Stimulated activated CD4-positive, alpha-beta T cell treated with anti-CD3 and anti-CD28 coated beads, TNF-alpha, amount 100 ng/mL, for 1 hour (primary cell): ENCODE measurements at regions not wholly inside any gene's neighbourhood (a gene's known extent, or its start where the extent isn't known, plus 50 kb on each side); places are given as distances from the start of the nearest gene placed in this dataset.

Source experiments
- DNase-seq, 3 donors: peaks; one replicate each; pipeline ENCODE4 v3.0.0-alpha.2; 2020; ENCODE audit warnings: low read depth in 3 of 3, low spot score in 1 of 3

DNA sequence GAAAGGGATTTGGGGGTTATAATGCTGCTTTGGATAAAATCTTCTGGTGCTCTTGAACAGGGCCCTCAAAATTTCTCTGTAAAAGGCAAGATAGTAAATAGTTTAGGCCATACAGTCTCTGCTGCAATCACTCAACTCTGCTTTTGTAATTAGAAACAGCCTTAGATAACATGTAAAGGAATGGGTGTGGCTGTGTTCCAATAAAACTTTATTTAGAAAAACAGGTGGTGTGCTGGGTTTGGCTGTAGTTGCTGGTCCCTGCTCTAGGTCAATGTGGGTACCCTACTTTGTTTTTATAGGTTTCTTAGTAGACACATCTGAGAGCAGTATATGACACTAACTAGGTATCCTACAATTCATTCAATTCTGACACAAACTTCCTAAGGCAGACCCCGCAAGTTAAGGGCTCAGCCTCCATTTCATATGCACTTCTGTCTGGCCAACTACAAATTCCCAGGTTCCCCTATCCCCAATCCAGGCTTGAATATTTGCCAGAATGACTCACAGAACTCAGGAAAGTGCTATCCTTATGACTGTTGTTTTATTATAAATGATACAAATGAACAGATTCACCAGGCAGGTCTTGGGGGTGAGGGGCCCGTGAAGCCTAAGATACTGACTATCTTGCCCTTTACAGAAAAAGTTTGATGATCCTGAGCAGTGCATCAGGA lies 349.9 kb downstream of the RPS24 start:
- DNase-seq = no peak

DNA sequence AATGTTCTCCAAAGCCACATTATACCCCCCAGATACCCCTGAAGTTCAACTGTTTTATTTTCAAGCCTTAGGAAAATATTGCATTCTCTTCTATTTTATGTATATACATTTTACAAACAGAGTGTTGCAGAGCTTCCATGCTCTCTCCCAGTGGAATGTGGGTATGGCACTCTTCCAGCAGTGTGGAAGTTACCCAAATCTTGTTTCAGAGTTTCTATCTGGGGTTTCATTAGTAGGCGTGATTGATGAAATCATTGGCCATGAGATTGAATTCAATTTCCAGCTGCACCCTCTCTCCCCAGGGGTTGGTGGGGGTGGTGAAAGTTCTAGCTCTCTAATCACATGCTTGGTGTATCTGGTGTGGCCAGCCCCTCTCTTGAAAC lies 350.4 kb downstream of the RPS24 start:
- DNase-seq = no peak

DNA sequence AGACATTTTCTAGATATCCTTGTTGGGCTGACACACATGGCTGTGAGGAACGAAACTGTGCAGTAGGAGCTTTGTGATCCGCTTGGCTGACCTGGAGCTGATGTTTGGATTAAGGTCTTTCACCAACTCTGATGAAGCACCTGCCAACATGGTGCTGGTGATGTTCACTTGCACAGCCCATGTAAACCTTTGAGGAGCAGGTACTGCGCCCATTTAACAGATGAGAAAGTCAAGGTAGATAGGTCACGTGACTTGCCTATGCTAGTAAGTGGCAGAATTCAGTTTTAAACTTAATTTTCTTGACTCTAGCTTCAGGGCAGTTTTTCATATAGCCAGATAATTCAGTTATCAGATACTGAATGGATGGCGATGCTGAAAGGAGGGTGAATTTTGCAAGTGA lies 351.9 kb downstream of the RPS24 start:
- DNase-seq = no peak

DNA sequence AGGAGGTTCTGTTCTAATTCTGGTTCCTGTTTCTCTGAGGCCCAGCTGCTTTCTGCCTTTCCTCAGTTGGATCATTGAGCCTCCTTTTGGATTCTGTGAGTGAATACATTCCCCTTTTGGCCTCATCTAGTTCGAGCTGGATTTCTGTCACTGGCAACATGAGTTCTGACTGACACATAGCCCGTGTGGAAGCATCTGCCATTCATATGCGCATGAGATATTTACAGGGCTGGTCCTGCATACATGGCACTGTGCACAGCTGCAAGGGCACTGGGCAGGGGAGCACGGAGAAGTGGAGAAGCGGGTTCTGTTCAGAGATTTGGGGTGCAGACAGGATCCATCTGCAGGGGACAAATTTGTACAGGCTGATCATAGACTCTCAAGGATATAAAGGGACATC lies 352.8 kb downstream of the RPS24 start:
- no peak for DNase-seq

DNA sequence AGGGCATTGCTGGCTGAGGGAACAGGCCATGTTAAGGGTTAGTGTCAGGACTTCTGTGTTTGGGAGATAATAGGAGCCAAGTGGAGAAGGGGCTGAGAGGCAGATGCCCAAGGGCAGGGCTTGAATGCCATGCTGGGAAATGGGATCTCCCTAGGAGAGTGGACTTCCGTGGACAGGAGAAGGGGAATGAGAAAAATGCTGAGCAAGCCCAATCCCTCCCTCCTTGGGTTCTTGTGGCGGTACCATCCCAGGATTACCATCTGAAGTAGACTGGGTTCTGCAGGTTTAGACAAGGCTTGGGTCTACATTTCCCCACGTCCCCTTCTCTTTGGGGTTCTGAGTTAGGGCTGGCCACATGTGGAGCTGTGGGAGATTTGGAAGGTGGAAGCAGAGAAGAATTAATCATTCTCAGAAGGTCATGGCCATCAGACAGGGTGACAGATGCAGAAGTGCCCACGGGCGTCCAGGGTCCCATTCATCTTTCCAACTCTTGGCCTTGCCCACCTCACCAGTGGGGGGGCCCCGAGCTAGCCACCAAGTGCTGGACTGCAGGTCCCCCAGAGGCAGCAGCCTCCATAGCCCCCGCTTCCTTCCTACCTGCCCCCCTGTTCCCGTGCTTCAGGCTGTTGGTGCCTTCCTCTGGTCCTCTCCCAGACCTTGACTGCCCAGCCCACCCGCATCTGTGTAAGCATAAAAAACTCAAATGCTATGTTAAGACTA lies 354.8 kb downstream of the RPS24 start:
- no peak for DNase-seq

DNA sequence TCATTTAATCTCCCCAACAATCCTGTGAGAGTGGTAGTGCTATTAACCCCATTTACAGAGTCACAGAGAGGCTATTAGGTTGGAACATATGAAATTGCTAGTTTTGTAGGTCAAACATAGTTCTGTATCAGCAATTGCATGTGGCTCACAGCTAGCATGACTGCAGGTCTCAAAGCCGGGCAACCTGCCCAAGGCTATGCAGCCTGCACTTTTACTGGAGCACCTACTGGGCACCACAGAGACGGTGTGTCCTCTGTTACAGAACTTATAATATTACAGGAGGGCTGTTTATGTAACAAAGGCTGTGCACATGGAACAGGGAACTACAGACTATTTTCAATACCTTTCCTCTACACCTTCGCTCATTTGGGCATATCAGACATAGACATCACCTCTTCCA lies 355.8 kb downstream of the RPS24 start:
- no peak for DNase-seq

DNA sequence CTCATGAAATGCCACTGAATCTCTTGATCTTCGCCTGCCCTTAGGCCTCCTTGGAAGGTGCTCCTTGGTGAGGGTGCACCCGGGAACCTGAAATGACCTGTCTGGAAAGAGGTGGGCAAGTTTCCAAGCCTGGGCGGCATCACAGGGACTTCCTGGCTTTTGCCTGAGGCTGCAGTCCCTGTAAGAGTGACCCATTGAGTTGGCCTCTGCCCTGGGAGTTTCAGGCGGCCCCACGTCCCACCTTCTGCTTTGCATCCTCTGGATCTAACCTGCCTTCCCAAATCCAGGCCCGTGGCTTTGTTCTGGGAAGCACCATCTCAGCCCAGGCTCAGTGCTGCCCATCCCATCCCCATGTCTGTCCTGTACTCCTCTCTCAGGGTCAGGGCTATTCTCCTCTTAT lies 356.4 kb downstream of the RPS24 start:
- DNase-seq = no peak

DNA sequence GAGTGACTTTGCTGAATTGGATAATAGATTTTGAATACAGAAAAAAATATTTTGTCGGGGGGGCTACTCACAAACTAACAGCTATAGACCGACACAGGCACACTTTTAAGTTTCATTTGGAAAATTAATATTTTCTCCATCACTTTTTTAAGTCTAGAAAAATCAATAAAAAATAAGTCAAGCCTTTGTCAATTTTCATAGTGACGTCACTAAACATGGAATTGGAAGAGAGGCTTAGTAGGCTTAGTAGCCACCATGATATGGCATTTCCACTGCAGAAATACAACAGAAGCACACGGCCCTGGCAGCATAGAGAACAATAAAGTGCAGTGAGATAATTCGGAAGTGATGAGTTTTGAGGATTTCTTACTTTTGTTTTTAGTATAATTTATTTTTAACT lies 357.2 kb downstream of the RPS24 start:
- DNase-seq = no peak

DNA sequence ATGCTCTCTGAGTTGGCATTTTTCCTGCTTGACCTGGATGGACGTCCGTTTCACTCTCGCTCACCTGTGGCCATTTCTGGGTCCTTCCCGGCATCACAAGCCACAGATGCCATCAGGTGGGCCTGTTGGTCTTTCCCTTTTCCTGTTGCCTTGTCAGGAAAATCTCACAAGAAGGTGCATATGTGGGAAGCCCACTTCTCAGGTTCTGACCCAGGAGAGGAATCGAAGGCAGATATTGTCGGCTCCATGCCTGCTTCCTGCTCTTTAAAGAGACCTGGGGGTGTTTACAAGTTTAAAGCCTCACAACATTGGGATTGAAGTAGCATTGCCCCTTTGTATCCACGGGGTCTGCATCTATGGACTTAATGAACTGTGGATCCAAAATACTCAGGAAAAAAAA lies 357.9 kb downstream of the RPS24 start:
- no peak for DNase-seq

DNA sequence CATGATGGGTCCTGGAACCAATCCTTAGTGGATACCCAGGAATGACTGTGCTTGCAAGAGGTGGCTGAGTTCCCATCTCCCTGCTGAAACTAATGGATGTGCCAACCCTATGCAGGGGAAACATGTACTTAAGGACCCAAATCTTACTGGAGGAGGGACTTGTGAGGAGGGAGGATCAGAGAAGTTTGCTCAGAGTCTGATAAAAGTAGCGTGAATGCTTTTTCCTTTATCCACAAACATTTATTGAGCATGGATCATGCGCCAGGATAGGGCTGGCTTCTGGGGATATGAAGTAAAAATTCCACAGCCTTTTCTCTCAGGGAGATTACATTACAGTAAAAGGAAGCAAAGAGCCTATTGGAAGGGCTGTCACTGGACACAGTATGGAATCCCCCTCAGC lies 358.5 kb downstream of the RPS24 start:
- DNase-seq = no peak

DNA sequence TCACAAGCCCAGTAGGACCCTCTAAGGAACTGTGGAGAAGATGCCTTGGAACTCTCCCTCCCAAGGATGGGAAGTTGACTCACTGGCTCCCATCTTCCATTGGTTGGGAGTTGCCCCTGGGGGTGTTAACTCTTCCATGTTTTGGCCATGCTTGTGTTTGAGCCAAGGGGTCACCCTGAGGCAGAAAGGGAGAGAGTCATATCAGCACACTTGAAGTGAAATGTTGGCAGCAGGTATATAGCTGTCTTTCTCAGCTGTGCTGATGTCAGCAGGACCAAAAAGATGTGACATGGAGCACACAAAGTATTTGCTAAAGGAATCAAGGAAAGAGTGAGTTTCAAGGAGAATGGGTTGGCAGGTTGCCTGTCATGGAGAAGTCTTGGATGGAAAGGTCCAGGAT lies 359.4 kb downstream of the RPS24 start:
- no peak for DNase-seq

DNA sequence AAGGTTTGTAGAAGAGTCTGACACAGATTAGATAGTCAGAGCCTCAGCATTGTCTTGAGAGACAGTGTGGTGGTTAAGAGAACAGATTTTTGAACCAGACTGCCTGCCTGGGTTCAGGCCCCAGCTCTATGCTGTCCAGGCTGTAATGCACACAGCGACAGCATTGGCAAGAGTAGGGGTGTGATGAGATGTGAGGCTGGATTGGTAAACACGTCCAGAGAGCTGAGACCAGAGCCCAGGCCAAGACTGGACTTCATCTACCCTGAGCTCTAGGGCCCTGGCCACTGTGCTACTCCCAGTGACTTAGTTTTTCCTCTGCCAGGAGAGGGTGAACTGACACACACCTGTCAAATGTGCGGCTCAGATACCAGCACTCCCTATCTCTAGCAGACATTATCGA lies 360.4 kb downstream of the RPS24 start:
- DNase-seq = no peak

DNA sequence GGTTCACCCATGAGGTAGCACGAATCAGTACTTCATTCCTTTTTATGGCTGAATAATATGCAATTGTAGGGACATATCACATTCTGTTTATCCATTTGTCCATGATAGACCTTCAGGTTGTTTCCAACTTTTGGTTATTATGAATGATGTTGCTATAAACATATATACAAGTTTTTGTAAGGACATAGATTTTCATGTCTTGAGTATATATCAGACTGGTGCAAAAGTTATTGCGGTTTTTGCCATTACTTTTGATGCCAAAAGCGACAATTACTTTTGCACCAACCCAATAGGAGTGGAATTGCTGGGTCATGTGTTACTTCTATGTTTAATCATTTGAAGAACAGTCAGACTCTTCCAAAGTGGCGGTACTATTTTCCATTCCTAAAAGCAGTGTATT lies 361.5 kb downstream of the RPS24 start:
- no peak for DNase-seq

DNA sequence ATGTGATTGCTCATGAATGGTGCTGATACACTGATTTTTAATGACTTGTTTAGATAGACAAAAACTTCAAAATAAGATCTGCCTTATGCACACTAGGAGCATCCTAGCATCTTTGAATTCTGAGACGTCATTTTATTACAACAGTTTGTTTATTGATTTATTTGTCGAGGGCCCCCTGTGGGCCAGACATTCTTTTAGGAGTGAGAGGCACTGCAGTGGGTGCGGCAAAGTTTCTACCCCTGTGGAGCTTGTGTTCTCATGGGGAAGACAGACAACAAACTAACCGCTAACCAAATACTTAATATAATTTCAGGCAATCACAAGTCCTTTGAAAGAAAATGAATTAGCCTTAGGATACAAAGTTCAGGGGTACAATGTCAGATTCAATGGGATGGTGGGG lies 363.1 kb downstream of the RPS24 start:
- no peak for DNase-seq

DNA sequence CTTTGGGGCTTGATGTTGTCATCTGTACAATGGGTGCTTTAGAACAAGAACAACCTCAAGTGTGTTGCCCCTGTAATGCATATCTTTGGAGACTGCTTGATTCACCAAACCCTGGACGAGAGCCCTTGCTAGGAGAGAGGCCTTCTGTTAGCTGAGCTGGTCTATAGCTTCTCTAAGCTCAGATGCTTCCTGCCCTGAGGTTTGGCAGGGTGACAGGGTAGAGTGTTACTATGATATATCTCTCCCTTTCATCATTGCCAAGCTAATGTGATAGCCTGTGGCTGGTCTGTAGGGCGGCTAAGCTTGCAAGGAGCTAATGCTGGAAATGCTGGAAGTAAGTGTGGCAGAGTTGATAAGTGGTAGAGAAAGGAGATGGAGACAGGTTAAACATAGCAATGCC lies 364.1 kb downstream of the RPS24 start:
- DNase-seq = no peak

DNA sequence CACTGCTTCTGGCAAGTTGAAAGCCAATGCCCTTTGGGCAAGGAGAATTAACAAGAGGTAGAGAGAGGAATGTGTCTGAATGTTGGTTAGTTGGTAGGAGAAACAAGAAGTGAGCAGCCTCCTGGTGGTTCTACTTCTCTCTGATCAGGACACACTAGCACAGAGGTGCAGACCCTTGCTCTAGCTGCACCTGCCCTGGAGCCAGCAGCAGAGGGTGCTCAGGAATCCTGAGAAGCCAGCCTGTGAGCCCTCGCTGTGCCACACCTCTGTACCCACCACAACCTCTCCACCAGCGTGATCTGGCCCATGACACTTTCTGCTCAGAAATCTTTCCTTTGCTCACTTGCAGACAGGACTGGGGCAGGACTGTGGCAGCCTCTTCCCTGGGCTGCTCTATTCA lies 364.7 kb downstream of the RPS24 start:
- DNase-seq = no peak

DNA sequence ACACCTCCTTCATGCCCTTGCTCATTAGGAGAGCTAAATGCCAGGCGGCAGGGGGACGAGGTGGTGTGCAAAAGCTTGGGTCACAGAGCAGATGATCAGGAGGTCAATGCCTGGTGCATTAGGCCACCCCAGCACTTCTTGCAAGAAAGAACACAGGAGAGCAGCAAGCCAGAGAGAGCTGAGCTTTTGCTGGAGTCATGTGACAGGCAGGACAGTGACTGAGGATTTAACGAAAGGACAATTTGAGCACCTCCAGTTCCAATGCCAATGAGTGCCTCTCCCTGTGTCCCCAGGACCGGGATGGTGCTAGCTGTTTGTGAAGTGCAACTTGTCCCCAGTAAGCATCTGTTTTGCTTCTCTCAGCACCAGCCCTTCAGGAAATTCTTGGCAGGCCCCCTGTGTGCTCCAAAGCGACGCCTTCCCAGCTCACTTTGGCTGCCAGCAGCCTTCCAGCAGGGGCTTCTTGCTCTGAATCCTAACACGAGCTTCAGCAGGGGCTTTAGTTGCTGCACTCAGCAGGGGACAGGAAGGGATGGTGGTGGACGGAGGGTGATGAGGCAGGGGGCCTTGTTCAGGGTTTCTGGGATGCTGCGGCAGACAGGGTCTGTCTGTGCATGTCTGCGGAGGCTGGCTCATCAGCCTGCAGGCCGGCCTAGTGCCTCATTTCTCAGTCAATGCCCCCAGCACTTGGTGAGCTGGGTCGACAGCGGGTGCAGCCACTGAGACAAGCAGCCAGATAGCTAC lies 368.1 kb downstream of the RPS24 start:
- no peak for DNase-seq

DNA sequence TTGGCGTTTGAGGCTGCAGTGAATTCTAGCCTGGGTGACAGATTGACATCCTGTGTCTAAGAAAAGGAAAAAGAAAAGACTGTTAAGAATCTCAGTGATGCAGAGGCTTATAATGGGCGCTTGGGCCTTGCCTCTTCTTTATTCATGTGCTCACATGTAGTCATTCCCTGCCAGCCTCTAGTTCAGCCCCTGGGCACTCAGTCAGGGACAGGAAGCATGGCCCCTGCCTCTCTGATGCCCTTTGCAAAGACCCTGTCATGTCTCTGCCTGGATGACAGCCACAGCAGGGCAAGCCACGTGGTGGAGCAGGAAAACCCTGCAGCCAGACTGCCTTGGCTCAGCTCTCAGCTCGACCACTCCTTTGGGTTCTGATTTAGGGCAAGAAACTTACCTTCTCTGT lies 368.9 kb downstream of the RPS24 start:
- DNase-seq = no peak

DNA sequence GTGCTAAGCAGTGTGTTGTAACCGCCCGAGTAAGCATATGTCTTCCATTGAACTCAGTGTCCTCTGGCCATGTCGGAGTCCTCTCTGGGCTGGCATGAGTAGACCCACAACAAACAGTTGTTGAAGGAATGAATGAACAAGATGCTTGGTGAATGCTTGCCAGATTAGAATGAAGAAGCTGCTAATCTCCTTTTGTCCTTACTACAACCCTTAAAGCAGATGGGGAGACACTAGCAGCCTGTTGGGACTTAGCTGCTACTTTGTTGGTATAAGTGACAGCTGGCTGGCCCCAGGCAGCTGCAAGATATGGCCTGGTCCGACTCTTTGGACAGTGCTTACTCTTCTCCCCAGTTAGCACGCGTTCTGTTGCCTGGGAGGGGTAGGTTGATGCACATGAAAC lies 370.1 kb downstream of the RPS24 start:
- DNase-seq = no peak

DNA sequence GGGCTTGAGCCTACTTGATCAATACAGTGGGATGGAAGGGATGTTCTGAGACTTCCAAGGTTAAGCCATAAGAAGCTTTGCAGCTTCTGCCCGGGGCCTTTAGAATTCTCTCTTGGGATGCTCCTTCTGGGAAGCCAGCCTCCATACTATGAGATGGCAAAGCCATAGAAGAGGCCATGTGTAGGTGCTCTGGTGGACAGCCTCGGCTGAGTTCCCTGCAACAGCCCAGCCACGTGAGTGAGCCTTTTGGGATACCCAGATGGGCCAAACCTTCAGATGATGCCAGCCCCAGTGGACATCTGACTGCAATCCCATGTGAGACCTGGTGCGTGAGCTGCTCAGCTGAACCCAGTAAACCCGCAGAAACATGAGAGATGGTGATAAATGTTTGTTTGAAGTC lies 370.6 kb downstream of the RPS24 start:
- DNase-seq = no peak

DNA sequence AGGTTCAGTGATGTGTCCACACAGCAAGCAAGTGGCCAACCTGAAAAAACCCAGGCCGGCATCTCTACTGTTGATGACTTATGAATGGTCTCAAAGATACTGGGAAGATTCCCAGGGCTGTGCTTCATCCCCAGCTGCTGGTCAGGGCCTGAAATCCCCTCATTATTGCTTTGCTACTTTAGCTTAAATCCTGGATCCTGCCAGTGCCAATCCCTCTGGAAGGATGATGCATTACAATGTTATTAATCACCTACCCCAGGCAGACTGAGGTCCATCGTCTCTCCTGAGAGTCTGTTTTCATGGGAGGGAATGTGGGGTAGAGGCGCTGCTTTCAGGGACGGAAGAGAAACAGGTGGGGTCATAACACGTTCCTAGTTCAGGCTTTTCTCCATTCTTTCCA lies 371.6 kb downstream of the RPS24 start:
- no peak for DNase-seq

DNA sequence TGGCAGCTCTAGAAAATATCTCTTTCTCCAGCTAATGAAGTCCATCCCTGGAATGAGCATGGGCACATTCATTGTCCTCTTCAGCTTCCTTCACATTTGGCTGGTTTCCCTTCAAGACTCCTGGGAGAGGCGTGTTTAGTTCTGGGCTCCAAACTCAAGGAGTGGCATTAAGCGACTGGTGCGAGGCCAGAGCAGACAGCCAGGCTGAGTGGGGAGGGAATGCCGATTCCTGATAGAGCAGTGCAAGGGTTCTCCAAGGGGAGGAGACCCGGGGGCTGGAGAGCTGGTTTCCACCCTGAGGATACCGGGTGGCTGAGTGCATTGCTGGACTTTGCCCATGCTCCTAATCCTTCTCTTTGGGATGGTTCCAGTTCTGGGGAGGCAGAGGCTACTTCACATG lies 372.1 kb downstream of the RPS24 start:
- no peak for DNase-seq

DNA sequence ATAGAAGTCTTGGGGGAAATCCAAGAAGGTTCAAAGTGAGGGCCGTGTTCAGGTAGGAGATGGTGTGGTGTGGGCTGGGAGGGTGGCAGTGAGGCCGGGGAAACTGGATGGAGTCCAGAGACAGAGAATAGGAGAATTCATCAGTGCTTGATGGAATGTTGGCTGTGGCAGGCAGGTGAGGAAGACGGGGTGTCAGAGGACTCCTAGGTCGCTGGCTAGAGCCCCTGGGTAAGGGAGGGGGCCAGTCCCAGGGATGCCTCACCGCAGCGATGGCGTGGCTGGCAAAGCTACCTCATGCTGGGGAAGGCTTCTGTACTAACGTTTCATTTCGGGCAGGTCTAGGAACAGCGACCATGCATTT lies 373.0 kb downstream of the RPS24 start:
- no peak for DNase-seq
